Sigmoid colon (tissue), 6 donors: ENCODE measurements at regions not wholly inside any gene's neighbourhood (a gene's known extent, or its start where the extent isn't known, plus 50 kb on each side); places are given as distances from the start of the nearest gene placed in this dataset.

ENCODE experiments used
- DNase-seq: peaks from one replicate; pipeline ENCODE4 v3.0.0-alpha.2; 2019
- H3K27ac ChIP-seq, 4 donors: fragments of 200-600 bp; sonication (generic); one replicate each; pipeline ENCODE4 v1.5.1; 2016 to 2019; ENCODE audit warnings: mild to moderate bottlenecking in 1 of 4
- H3K27me3 ChIP-seq, 3 donors: fragments of 200-600 bp; sonication (generic); one replicate each; pipeline ENCODE4 v1.5.1; 2019; ENCODE audit warnings: mild to moderate bottlenecking in 1 of 3
- H3K36me3 ChIP-seq, 4 donors: fragments of 200-600 bp; sonication (generic); one replicate each; pipeline ENCODE4 v1.5.1; 2016 to 2019
- H3K4me1 ChIP-seq, 4 donors: fragments of 200-600 bp; sonication (generic); one replicate each; pipeline ENCODE4 v1.5.1; 2017 to 2019
- H3K4me3 ChIP-seq, 4 donors: fragments of 200-600 bp; sonication (generic); one replicate each; pipeline ENCODE4 v1.5.1; 2017 to 2019; ENCODE audit warnings: mild to moderate bottlenecking in 2 of 4, moderate library complexity in 1 of 4
- H3K9me3 ChIP-seq, 4 donors: fragments of 200-600 bp in 3 of 4; sonication (generic) in 3 of 4; one replicate each; pipeline versions ENCODE4 v1.5.1 to v1.6.1; 2013 to 2019
- EP300 ChIP-seq, 4 donors: sonication (generic); formaldehyde crosslinking; IDR thresholded peaks; one replicate each; pipeline ENCODE4 v1.6.1; 2017; ENCODE audit warnings: antibody characterized with exemption in 4 of 4
- POLR2A ChIP-seq, 2 donors: fragments of 450-650 bp; IDR thresholded peaks; one replicate each; pipeline ENCODE4 v1.6.1; 2016; ENCODE audit warnings: antibody characterized with exemption in 2 of 2, mild to moderate bottlenecking in 2 of 2, moderate library complexity in 2 of 2
- POLR2AphosphoS5 ChIP-seq, 4 donors: sonication (generic); formaldehyde crosslinking; IDR thresholded peaks; one replicate each; pipeline ENCODE4 v1.6.1; 2017; ENCODE audit warnings: antibody characterized with exemption in 4 of 4
- WGBS, 2 donors: extraction: QIAGEN DNeasy Blood & Tissue Kit; methylation state at CpG; one replicate each; pipeline ENCODE4 v1.1.7; 2013; 5-methylcytosine and 5-hydroxymethylcytosine counted together
- intact Hi-C: fragments of 100-400 bp; cut with DNase I; formaldehyde crosslinking; loops from one replicate; pipeline ENCODE4 v1.15.1; 2023
- TF ChIP-seq, protein P1 (sequence below), 4 experiments: fragments of 450-650 bp in 3 of 4; fragments of 200-600 bp in 1 of 4; IDR thresholded peaks; one replicate each; pipeline ENCODE4 v1.5.1; 2016 to 2019; ENCODE audit warnings: antibody characterized with exemption in 4 of 4, mild to moderate bottlenecking in 3 of 4, moderate library complexity in 2 of 4
- donor health status: healthy with polysubstance abuse.
- donor health status: healthy.

DNA sequence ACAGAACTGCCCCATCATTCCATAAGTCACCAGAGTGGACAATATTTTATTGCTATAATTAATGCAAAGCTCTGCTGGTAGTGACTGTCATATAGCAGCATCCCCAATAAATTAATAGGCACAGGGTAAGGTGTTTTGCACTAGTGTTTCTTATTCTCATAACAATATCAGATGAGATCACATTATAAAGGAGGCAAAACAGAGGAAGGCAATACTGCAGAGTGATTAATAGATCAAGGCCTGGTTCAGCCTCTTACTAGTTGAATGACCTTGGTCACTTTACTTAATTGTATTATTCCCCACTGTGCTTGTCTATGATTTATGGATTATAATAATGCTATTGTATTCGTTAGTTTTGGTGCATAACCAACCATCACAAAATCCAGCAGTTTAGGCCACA, 784.8 kb downstream of the VRK1 start:
- Histone ChIP-seq H3K4me1 (no peaks in the 10 kb centered on the region), H3K9me3 (no peaks in the 10 kb centered on the region), H3K4me3 (no peak overlapping the region), H3K27me3 (no peaks in the 10 kb centered on the region), H3K27ac (no peak overlapping the region), H3K36me3 (no peaks in the 10 kb centered on the region)
- no peak for DNase-seq
- WGBS, 2 donors = 64 to 79% methylated on average over 1 of the region's 1 CpG
- intact Hi-C loops = no loop called here
- TF ChIP-seq POLR2AphosphoS5 (IDR thresholded peaks at IDR 0.05) (no peak), EP300 (IDR thresholded peaks at IDR 0.05) (no peak), POLR2A (IDR thresholded peaks at IDR 0.05) (no peak)
- TF ChIP-seq, protein P1, sequence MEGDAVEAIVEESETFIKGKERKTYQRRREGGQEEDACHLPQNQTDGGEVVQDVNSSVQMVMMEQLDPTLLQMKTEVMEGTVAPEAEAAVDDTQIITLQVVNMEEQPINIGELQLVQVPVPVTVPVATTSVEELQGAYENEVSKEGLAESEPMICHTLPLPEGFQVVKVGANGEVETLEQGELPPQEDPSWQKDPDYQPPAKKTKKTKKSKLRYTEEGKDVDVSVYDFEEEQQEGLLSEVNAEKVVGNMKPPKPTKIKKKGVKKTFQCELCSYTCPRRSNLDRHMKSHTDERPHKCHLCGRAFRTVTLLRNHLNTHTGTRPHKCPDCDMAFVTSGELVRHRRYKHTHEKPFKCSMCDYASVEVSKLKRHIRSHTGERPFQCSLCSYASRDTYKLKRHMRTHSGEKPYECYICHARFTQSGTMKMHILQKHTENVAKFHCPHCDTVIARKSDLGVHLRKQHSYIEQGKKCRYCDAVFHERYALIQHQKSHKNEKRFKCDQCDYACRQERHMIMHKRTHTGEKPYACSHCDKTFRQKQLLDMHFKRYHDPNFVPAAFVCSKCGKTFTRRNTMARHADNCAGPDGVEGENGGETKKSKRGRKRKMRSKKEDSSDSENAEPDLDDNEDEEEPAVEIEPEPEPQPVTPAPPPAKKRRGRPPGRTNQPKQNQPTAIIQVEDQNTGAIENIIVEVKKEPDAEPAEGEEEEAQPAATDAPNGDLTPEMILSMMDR (IDR thresholded peaks at IDR 0.05) = no peak

- H3K9me3 ChIP-seq = no peaks in the 10 kb centered on the region
- TF ChIP-seq POLR2AphosphoS5 (IDR thresholded peaks at IDR 0.05) = no peak
- TF ChIP-seq, protein P1 (IDR thresholded peaks at IDR 0.05) = no peak
- no peak for TF ChIP-seq EP300 (IDR thresholded peaks at IDR 0.05)
- TF ChIP-seq POLR2A (IDR thresholded peaks at IDR 0.05) = no peak
- intact Hi-C loops = no loop called here
- WGBS, 2 donors = 37 to 63% methylated on average over 2 of the region's 2 CpGs
- H3K4me3 ChIP-seq = no peak overlapping the region
- no peaks in the 10 kb centered on the region for H3K36me3 ChIP-seq
- H3K27ac ChIP-seq = no peak overlapping the region
- no peaks in the 10 kb centered on the region for H3K4me1 ChIP-seq
- no peak for DNase-seq
- no peaks in the 10 kb centered on the region for H3K27me3 ChIP-seq
Observed at GRCh38 chr14:97584528-97584927, 787.3 kb downstream of the VRK1 start.

DNA sequence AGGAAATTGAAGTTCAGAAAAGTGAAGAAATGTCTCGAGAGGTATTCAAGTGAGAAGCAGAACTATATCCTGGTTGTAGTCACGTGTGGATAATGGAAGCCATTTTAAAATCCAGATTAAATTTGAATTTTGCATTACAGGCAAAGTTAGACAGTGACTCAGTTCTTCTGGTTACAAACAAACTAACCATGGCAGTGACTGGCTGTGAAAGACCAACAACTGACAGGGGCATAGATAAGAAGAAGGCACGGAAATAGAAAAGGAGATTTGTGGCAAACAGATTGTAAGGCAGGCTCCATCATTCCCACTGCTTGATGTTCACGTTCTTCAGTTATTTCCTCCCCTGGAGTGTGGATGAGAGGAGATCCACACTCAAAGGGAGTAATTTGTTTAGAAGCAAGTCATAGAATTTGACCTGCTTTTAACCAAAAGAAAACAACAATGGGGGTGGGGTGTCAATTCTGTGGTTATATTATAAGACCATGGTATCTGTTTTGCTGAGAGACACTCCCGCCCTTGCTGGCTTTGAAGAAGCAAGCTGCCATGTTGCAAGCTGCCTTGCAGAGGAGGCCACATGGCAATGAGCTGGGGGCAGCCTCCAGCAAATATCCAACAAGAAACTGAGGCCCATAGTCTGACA, 795.3 kb downstream of the VRK1 start:
- TF ChIP-seq EP300 (IDR thresholded peaks at IDR 0.05) (no peak), POLR2A (IDR thresholded peaks at IDR 0.05) (no peak), POLR2AphosphoS5 (IDR thresholded peaks at IDR 0.05) (no peak)
- TF ChIP-seq, protein P1 (IDR thresholded peaks at IDR 0.05) = no peak
- Histone ChIP-seq H3K27ac (no peak overlapping the region), H3K27me3 (no peaks in the 10 kb centered on the region), H3K4me3 (no peak overlapping the region), H3K4me1 (no peaks in the 10 kb centered on the region), H3K9me3 (no peaks in the 10 kb centered on the region), H3K36me3 (no peaks in the 10 kb centered on the region)
- WGBS, 2 donors = 67 to 78% methylated on average over 5 of the region's 5 CpGs
- DNase-seq = no peak
- intact Hi-C loops = no loop called here

DNA sequence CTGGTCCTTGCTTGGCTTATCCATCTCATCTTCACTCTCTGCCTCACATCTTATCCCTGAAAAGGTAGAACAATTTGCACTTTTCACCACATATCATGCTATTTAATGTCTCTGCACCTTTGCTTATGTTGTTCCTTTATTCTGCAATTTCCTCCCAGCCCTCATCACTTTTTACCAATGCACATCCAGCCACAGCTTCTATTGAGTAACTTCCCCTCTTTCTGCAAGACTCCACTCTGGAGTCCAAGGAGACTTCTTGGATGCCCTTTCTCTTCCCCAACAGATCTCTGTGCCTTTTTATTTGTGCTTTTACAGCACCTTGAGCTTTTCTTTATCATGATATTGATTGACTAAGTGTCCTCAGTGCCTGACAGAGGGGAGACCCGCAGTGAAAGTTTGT, 797.1 kb downstream of the VRK1 start:
- no peaks in the 10 kb centered on the region for H3K36me3 ChIP-seq
- intact Hi-C loops = no loop called here
- H3K4me1 ChIP-seq = no peaks in the 10 kb centered on the region
- H3K9me3 ChIP-seq = no peaks in the 10 kb centered on the region
- H3K27me3 ChIP-seq = no peaks in the 10 kb centered on the region
- no peak for DNase-seq
- 82 to 92% methylated on average over 1 of the region's 1 CpG for WGBS, 2 donors
- no peak overlapping the region for H3K4me3 ChIP-seq
- TF ChIP-seq, protein P1 (IDR thresholded peaks at IDR 0.05) = no peak
- TF ChIP-seq POLR2AphosphoS5 (IDR thresholded peaks at IDR 0.05) = no peak
- TF ChIP-seq EP300 (IDR thresholded peaks at IDR 0.05) = no peak
- no peak overlapping the region for H3K27ac ChIP-seq
